ENCODE measurements at regions not wholly inside any gene's neighbourhood (a gene's known extent, or its start where the extent isn't known, plus 50 kb on each side); places are given as distances from the start of the nearest gene placed in this dataset.

DNA sequence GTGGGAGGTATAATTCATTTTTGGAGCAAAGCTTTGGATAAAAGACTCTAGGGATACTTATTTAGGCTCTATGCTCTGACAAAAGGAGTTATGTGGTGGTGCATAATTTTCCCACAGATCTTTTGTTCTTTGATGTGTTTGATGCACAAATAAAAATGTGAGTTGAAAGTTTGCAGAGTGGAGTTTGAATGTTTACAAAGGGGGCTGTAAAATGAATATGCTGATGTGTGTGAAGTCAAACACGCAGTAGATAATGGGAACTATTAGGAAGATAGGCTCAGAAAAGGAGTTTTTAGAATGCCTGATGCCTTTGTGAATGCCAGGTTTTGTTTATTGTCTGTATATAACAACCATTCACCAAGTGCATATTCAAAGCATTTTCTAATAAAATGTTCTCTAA lies 545.0 kb upstream of the EPHA7 start:
- TF ChIP-seq, protein P1, sequence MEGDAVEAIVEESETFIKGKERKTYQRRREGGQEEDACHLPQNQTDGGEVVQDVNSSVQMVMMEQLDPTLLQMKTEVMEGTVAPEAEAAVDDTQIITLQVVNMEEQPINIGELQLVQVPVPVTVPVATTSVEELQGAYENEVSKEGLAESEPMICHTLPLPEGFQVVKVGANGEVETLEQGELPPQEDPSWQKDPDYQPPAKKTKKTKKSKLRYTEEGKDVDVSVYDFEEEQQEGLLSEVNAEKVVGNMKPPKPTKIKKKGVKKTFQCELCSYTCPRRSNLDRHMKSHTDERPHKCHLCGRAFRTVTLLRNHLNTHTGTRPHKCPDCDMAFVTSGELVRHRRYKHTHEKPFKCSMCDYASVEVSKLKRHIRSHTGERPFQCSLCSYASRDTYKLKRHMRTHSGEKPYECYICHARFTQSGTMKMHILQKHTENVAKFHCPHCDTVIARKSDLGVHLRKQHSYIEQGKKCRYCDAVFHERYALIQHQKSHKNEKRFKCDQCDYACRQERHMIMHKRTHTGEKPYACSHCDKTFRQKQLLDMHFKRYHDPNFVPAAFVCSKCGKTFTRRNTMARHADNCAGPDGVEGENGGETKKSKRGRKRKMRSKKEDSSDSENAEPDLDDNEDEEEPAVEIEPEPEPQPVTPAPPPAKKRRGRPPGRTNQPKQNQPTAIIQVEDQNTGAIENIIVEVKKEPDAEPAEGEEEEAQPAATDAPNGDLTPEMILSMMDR (IDR thresholded peaks at IDR 0.05) = no peak
- no peak for TF ChIP-seq POLR2A (IDR thresholded peaks at IDR 0.05)

Data from right lobe of liver (tissue), 4 donors.